ENCODE measurements at regions not wholly inside any gene's neighbourhood (a gene's known extent, or its start where the extent isn't known, plus 50 kb on each side); places are given as distances from the start of the nearest gene placed in this dataset.

DNA sequence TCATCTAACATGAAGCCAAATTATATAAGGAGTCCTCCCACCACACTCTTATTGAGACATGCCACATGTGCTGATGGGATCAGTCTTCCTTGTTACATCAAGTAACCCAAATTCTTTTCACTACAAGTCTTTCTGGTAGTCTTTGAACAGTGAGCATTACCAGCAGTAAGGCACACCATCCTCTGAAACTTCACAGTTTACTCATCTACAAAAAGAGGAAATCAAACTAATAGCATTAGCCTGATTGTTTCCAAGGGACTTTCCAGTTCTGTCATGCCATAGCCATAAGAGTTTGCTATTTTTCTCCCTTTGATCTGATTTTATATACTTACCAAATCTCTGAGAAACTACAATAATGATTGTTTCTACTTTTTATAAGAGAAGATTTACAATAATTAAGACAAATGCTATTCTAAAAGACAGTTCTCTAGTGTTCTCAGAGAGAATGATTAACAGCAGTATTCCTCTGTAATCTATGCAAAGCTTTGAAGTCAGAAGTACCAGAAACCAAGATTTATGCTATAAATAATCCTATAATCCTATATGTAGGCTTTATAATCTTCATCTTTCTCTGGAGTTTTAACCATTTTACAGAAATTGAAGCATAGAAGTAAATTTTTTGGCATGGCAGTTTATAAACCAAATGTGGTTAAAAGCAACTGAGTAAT, 166.2 kb upstream of the ACO1 start:
- no peak for DNase-seq

DNA sequence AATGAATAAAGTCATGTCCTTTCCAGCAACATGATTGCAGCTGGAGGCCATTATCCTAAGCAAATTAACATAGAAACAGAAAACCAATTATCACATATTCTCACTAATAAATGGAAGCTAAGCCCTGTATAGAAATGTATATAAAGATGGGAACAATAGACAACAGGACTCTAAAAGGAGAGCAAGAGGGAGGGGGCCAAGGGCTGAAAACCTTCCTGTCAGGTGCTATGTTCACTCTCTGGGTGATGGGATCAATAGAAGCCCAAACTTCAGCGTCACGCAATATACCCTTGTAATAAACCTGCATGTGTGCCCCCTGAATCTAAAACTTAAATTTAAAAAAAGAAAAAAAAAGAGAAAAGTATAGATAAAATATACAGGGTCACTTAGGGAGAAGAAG, 163.7 kb upstream of the ACO1 start:
- DNase-seq, result no peak

DNA sequence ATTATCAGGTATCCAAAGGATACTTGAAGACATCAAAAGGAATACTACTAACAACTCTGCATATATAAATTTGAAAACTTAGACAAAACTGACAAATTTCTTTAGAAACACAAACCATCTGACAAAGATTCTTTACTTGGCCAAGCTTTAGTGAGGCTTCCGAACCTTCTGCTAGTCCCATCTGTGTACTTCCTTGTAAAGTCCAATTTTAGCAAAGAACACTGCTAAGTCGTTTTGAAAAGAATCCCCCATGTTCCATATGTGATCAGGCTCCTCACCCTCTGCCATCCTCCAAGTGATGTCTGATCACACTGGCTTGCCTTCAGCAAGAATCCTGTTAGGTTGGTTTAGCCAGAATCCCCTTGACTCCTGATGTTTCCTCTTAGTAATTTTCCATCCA, 150.0 kb upstream of the ACO1 start:
- DNase-seq, result no peak

DNA sequence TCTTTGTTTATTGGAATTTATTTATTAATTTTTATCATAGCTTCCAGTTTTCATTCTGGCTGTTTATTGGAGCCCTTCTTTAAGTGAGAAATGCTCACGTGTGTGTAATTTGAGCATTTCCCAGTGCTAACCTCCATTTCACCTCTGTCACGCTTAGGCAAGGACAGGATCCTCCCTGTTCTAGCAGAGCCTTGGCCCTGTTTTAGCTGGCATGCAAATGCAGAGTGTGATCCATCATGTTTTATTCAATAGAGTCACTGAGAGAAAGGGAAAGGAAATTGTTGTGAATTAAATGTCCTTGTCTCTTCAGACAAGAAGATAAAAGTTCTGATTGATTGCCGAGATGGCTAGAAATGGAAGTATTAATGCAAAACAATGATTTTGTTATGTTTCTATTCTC, 137.3 kb upstream of the ACO1 start:
- no peak for DNase-seq

DNA sequence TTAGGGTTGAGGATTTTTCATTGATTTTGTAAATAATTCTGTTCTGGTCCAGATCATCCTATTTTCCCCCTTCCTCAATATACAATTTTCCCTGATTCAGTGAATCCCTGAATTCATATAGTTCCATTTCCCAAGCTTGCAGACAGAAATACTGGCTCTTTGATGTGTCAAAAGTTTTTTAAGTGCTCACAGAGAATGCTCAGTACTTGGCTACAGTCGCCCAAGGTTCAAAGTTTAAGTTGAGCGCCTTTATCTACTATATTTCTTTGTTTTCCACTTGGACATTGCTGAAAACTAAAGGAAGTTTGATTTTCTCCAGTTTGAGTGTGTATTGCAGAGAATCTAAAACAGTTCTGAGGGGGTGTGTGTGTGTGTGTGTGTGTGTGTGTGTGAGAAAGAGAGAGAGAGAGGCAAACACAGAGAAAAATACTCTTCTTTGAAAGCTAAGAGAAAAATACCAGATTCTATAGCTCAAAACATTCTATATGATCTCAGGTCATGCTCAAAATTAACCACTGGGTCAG, 136.2 kb upstream of the ACO1 start:
- DNase-seq, result no peak

DNA sequence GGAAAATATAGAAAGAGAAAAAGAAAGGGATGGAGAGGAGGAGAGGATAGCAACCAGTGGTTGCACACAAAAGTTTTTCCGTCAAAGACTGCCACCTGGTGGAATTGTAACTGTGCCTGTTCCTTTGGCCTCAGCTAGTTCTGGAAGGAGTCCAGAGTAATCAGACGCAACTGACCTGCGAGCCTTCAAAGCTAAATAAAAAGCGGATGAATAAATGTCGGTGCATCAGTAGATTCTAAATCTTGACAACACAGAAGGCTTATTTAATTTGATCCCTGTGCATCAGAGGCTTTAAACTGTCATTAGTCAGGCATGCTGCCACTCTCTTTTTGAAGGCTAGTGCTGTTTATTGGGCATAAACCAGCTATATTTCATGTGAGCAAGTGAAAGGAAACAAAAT, 132.9 kb upstream of the ACO1 start:
- DNase-seq, result peak; percentile 89

DNA sequence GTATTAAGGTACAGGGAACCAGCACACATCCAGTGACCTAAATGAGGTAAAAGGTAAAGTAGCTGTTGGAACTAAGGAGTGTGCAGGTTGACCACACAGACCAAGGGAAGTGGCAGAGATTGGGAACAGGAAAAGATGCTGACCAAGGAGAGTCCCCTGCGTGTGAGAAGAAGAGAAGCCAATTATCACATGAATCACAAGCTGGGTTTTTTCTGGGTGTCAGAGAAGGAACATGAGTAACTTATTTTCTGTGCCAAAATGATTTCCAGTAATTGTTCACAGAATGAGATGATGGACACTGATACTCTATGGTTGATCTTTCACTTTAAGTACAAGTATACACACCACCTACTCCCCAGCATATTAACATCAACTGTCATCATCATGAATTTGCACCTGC, 130.7 kb upstream of the ACO1 start:
- no peak for DNase-seq

DNA sequence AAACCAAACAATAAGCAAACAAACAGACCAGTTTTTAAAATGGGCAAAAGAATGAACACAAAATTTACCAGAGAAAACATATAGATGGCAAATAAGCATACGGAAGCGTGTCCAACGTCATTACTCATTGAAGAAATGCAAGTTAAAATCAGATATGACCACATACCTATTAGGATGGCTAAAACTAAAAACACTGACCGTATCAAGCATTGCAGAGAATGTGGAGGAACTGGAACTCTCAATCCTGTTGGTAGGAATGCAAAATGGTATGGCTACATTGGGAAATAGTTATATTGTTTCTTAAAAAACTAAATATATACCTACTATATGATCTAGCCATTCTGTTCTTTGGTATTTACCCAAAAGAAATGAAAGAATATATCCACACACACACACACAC, 129.4 kb upstream of the ACO1 start:
- no peak for DNase-seq

DNA sequence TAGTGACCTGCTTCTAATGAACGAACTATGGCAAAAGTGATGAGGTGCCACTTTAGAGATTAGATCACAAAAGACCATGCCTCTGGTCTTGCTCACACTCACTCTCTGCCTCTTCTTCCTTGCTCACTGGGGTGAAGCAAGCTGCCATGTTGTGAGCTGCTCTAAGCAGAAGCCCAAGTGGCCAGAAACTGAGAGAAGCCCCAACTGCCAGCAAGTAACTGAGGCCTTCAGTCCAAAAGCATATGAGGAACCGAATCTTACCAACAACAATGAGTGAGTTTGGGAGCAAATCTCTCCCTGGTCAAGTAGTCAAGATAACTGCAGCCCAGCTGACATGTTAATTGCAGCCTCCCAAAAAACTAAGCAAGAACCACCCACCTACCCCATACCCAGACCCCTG, 126.0 kb upstream of the ACO1 start:
- DNase-seq, result no peak

DNA sequence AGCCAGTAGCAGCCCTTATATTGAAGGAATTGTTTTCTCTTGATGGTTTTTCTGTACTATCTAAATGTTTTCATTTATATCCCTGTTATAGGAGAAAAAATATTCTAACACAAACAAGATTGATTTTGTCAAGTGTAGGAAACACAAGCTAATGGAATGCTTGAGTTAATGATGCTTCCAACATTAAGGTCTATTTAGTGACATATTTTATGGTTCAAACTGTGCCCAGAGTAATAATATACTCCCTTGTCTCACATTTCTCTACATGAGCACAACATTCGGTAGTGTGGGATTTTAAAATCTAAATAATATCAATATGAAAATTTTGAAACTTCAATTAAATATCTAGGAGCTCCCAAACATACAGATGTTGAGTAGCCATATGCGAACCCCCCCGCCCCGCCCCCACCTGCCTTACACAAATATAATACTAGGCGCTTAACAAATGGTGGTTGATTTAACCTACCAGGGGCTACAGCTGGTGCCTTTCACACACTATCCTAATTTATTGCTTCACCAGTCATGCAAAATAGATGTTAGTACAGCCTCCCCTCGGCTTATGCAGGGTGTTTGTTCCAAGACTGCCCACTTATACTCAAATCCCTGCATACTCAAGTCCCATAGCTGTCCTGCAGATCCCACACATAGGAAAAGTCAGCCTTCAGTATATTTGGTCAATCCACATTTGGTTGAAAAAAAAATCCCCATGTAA, 124.1 kb upstream of the ACO1 start:
- no peak for DNase-seq

DNA sequence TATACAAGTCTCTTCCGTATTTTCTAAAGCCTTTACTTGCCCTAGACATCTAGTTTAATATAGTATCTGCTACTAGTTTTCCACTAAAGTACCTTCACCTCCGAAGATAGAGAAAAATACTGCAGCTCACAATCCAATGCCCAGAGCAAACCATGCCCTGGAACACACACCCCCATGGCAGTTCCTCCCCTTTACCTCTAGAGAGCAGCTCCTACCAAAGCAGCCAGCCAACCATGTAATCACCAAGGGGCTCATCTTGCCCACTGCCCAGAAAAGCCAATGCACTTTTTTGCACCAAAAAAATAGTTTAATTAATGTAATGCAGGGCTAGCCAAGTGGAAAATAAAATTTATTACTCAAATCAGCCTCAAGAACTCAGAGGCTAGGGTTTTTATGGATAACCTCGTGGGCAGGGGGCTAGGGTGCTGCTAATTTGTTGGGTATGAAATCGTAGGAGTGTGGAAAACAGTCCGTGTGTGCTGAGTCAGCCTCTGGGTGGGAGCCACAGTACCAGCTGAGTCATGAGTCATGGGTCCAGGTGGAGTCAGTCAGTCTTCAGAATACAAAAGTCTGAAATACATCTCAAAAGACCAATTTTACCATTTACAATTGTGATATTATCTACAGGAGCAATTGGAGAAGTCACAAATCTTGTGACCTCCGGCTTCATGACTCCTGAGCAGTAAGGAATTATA, 120.1 kb upstream of the ACO1 start:
- peak; percentile 38 for DNase-seq

DNA sequence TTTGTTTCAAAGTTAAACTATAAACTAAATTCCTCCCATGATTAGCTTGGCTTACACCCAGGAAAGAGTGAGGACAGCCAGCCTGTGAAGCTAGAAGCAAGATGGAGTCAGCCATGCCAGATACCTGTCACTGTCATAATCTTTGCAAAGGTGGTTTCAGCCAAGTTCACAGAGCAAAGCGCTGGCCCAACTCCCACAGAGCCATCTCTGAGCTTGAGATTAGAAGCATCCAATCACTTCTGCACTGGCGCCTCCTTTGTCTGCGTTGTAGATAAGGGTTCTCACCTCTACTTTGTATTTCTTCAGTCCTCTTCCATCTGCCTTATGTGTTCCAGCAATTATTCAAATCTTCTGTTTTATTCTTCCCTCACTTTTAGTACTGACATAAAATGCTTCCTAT, 119.4 kb upstream of the ACO1 start:
- DNase-seq, result no peak

DNA sequence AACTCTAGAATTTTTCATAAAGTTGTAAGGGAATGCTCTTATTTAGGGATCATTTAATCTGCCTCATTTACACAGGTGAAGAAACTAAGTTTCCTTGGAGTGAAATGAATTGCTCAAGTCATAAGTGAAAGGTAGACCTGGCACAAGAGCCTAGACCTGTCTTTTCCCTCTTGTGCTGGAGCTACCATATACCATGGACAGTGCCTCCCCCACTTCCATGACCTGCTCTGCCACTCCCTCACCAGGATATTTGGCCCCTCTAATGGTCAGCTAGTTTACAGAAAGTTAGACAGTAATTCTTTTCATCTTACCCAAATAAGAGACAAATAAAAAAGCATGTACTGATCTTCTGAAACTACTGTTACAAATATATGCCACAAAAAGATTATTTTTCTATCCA, 105.5 kb upstream of the ACO1 start:
- no peak for DNase-seq

DNA sequence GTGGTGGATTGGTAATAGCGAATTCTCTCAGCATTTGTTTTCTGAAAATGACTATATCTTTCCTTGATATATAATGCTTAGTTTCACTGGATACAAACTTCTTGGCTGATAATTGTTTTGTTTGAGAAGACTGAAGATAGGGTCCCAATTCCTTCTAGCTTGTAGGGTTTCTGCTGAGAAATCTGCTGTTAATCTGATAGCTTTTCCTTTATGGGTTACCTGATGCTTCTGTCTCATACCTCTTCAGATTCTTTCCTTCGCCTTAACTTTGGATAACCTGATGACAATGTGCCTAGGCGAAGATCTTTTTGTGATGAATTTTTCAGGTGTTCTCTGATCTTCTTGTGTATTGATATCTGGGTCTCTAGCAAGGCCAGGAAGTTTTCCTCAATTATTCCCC, 94.7 kb upstream of the ACO1 start:
- no peak for DNase-seq

DNA sequence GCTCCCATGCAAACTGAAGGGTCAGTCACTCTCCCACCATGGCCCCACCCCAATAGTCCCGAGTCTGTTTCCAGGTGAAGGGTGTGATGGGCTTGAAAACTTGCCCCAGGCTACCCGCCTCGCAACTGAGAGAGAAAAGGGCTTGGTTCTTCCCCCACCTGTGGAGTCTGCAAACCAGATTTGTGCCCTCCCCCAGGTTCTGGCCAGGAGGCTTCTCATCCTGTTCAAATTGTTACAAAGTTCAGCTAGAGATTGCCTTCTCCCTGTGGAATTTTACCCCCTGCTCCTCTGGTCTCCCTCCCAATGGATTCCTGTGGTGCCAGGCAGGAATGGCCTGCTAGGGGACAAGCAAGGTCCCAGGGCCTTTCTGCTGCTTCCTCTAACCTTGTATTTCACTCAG, 93.1 kb upstream of the ACO1 start:
- DNase-seq, result no peak

DNA sequence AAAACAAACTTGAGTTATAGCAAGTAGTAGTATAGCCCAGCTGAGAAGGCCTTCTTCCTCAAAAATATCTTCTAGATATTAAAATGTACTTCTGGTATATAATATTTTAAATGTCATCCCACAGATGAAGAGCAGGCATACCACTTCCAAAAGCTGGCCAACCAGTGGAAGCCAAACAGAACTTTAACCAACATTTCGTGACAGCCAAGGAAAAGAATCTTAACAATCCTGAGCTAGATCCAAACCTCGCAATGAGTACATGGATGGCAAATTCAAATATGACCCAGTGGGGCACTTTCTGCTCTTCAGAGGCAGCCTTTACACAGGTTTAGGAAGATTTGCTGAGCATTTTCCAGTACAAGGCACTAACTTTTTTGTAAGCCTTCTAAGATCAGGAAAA, 91.8 kb upstream of the ACO1 start:
- no peak for DNase-seq

DNA sequence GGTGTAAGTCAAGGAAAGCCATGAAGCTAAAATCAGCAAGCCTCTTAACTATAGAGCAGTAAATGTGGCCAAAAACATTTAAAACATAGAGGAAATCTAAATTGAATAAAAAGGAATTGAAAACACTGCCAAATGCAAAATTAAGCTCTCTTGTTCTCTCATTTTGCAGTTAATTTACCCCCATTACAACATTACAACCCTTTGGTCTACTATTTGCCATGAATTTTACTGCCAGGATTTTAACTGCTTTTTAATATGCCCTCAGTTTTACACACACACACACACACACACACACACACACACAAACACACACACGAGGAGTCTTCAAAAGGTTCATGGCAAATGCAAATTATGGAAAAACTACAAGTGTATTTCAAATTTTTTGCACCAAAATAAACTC, 91.4 kb upstream of the ACO1 start:
- DNase-seq, result no peak

DNA sequence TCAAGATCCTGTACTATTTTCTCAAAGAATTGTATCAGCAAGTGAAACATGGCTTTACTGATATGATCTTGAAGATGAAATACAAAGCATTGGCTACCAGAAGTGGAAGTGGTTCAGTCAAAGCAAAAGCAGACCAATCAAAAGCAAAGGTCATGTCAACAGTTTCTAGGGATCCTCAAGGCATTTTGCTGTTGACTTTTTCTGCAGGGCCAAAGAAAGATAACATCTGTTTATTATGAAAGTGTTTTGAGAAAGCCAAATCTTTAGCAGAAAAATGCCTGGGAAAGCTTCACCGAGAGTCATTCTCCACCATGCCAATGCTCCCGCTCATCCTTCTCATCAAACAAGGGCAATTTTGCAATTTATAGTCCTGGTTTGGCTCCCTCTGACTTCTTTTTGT, 90.3 kb upstream of the ACO1 start:
- no peak for DNase-seq

DNA sequence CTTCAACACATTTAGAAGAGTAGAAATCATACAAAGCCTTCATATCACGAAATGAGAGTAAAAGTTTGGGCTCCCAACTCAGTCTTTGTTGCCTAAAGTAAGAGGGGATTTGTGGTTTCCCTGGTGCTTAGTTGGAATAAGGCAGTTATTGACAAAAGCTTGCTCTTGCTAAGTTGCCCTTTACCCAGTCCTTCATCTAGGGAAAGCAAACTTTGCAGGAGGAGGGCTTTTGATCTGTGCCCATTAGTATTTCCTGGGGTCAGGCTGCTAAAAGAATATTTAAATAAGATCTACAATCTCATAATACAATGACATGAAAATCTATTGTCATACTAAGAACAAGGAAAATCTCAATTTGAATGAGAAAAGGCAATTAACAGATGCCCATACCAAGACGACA, 84.1 kb upstream of the ACO1 start:
- DNase-seq, result no peak

DNA sequence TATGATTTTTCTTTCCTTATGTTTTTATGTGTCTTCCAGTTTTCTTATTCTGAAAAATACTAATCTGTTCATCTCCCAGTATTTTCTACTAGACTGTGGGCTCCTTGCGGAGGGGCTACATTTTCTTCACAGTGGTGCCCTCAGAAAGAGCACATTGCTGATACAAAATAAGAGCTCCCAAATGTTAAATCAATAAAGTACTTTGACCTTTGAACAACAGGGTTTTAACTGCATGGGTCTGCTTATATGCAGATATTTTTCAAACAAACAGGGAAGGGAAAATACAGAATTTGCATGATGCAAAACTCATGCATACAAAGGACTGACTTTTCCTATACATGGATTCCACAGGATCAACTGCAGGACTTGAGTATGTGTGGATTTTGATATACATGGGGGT, 79.9 kb upstream of the ACO1 start:
- DNase-seq, result no peak

DNA sequence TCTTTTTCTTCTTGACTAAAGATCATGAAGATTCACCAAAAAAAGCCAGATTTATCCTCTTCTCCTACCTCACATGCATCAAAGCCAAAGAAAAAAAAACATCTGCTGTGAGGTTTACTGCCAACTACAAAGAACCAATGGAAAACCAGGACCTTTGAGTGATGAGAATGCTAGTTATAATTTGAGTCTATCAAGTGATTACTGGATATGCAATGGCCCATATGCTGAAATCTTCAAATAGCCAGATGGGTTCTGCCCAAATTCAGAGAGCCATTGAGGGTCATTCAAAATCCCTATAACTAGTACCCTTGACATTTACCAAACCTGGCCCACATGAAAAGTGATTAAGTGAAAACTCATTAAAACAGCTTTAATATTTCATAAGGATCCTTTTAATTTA, 78.4 kb upstream of the ACO1 start:
- DNase-seq, result no peak

DNA sequence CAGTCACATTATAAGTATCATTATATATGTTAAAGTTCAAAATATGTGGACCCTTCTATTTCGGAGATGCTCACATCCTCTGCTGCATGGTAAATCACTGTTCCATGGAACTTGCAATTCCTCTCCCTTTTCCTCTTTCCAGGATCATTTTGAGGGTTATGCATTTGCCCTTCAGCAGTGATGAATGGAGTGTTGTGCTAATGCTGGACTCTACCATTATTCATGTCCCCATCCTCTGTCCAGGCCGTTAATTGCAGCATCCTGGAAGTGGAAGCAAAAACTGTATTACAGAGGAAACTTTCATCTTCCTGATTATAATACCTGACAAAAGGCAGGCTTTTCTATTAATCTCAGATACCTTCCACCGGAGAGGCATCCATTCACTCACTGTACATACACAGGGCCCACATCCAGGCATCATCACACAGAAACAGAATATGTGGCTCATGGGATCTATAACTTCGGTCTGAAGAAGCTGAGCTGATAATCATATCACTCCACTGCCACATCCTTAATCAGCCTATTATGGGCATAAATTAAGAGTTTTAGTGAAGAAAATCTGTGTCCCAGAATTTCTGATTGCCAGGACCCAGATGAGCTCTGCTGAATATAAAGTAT, 65.0 kb upstream of the ACO1 start:
- no peak for DNase-seq

DNA sequence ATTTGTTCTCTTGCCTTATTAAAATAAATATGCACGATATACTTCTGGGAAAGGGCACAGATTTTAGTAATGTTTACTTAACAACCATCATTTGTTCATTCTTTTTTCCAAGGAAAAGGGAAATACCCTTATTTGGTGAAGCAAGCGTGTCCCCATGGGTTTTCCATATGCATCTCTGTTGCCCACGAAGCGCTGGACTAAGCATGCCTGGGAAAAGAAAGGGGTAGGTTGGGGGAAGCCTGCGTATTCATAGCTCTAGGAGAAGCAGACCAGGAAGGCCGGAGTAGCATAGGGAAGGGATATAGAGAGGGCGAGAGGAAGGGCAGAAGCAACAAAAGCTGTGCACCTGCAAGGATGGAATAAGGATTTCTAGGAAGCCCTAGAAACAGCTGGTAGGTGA, 61.8 kb upstream of the ACO1 start:
- DNase-seq, result no peak

DNA sequence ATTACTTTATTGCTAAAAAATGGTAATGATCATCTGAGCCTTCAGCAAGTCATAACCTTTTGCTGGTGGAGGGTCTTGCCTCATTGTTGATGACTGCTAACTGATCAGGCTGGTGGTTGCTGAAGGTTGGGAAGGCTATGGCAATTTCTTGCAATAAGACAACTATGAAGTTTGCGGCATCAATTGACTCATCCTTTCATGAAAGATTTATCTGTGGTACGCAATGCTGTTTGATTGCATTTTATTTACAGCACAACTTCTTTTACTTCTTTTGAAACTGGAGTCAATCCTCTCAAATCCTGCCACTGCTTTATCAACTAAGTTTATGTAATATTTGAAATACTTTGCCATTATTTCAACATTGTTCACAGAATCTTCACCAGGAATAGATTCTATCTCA, 58.3 kb upstream of the ACO1 start:
- DNase-seq, result peak; percentile 6
